ENCODE measurements at regions not wholly inside any gene's neighbourhood (a gene's known extent, or its start where the extent isn't known, plus 50 kb on each side); places are given as distances from the start of the nearest gene placed in this dataset.

DNA sequence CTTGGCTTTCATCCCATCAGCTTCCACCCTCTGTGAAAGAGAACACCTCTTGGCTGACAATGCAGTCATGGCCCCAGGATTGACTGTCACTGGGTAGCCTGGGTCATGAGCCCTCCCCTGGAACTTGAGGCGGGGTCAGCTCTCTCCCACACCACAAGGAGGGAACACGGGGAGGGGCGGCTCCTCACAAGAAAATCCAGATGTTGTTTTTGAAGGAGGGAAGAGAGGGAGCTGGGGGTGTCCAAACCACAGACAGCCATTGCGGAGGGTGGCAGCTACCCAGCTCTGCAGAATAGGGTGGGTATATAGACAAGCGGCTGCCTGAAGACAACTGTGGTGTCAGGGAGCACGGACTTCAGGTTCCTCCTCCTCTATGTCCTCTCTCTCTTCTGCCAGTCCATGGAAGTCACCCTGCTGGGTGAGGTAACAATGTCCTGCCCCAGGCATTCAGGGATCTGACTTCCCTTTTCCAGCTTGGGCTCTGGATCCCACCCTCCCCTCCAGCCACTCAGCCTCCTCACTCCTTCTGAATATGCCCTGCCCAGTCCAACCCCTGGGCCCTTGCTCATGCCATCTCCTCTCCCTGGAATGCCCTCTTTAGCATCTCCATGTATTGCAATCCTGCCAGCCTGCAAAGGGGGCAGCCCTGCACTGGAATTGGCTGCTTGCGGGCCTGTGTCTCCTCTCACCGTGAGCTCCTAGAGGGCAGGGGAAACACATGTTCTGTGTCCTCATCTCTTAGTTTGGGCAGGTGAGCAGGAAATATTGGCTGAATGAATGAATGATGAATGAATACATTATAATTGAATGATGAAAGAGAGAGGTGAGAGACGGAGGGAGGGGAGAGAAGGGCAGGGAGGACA lies 60.9 kb upstream of the RUNX3 start:
- DNase-seq: no peak
- TF ChIP-seq, protein P1, sequence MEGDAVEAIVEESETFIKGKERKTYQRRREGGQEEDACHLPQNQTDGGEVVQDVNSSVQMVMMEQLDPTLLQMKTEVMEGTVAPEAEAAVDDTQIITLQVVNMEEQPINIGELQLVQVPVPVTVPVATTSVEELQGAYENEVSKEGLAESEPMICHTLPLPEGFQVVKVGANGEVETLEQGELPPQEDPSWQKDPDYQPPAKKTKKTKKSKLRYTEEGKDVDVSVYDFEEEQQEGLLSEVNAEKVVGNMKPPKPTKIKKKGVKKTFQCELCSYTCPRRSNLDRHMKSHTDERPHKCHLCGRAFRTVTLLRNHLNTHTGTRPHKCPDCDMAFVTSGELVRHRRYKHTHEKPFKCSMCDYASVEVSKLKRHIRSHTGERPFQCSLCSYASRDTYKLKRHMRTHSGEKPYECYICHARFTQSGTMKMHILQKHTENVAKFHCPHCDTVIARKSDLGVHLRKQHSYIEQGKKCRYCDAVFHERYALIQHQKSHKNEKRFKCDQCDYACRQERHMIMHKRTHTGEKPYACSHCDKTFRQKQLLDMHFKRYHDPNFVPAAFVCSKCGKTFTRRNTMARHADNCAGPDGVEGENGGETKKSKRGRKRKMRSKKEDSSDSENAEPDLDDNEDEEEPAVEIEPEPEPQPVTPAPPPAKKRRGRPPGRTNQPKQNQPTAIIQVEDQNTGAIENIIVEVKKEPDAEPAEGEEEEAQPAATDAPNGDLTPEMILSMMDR (conservative IDR thresholded peaks at IDR 0.05): peak; percentile 33; the same call in 2 of the 3 replicates
- no peak overlapping the region for H3K23ac ChIP-seq (ENCODE audit: insufficient read length, low read depth, low read length)
- WGBS (ENCODE audit: extremely low coverage, insufficient read length, low lambda C conversion rate): no CpG with 5 or more reads among the region's 9 CpGs
- H3K27me3 Mint-ChIP-seq (ENCODE audit: low read depth): peaks cover 7% of the 10 kb centered on the region
- H3K23me2 ChIP-seq (ENCODE audit: insufficient read length, low read depth, low read length, poor library complexity, severe bottlenecking): no peaks in the 10 kb centered on the region
- no peak overlapping the region; a peak in 1 of 7 replicates for H3K27ac Mint-ChIP-seq
- H3K4me2 ChIP-seq (ENCODE audit: insufficient read depth, insufficient read length, low read length): no peak overlapping the region
- no peaks in the 10 kb centered on the region for H3K79me1 ChIP-seq (ENCODE audit: insufficient read depth, low read depth, low read length, poor library complexity, severe bottlenecking)
- no peak overlapping the region for H4K8ac ChIP-seq (replicated peaks; ENCODE audit: insufficient read length, low read depth, low read length)
- no peaks in the 10 kb centered on the region for H3K79me2 ChIP-seq (ENCODE audit: insufficient read depth, low read length)
- no peak overlapping the region for H2BK120ac ChIP-seq (ENCODE audit: low read depth, low read length, poor library complexity, severe bottlenecking)
- no peak overlapping the region for H3K18ac ChIP-seq (ENCODE audit: insufficient read length, low read depth, low read length)
- no peak overlapping the region for H2BK20ac ChIP-seq (ENCODE audit: low read depth, low read length, poor library complexity, severe bottlenecking)
- no peak overlapping the region for H4K5ac ChIP-seq (ENCODE audit: insufficient read length, low read depth, low read length)
- no peaks in the 10 kb centered on the region; a peak in 1 of 5 replicates for H3K9me3 Mint-ChIP-seq
- no peak overlapping the region for H3T11ph ChIP-seq (ENCODE audit: low read length)
- H3K4me3 Mint-ChIP-seq: no peak overlapping the region
- no peak overlapping the region for H2BK5ac ChIP-seq (ENCODE audit: insufficient read length, low read length)
- H2AFZ ChIP-seq (ENCODE audit: low read length): no peak overlapping the region
- H3K56ac ChIP-seq (ENCODE audit: insufficient read length, low read depth, low read length): no peak overlapping the region
- H3K4me1 ChIP-seq (ENCODE audit: insufficient read depth, low read length): no peaks in the 10 kb centered on the region
- peaks cover 16 to 26% of the 10 kb centered on the region in 2 experiments for H3K4me1 Mint-ChIP-seq
- H2BK12ac ChIP-seq (ENCODE audit: insufficient read length, low read depth, low read length): no peak overlapping the region
- no peak overlapping the region for H2BK15ac ChIP-seq (ENCODE audit: low read depth, low read length)
- no peak overlapping the region for H3K27ac ChIP-seq (ENCODE audit: insufficient read length, low read depth, low read length)
- H3K36me3 Mint-ChIP-seq (ENCODE audit: insufficient read depth in 1 of 3, low read depth in 3 of 3): no peaks in the 10 kb centered on the region
- no peak overlapping the region for H2AK5ac ChIP-seq (ENCODE audit: insufficient read length, low read length)
- no peaks in the 10 kb centered on the region for H4K20me1 ChIP-seq (ENCODE audit: control insufficient read depth, insufficient read depth, insufficient read length)
- H3K27me3 ChIP-seq (ENCODE audit: insufficient read depth, low read length): no peaks in the 10 kb centered on the region
- H3K9me3 ChIP-seq (ENCODE audit: control insufficient read depth, low read depth, low read length): no peaks in the 10 kb centered on the region
- no peak overlapping the region for H4K91ac ChIP-seq (ENCODE audit: insufficient read length, low read depth, low read length)
- H3K9ac ChIP-seq (ENCODE audit: extremely low read depth, insufficient read length, low read length): no peak overlapping the region
- H3K4ac ChIP-seq (ENCODE audit: low read depth, low read length): no peak overlapping the region
- no peak overlapping the region for H3K14ac ChIP-seq (ENCODE audit: insufficient read depth, low read length)

Measured in H9 (cell line).